Neural cell (in vitro differentiated cells): ENCODE measurements at regions not wholly inside any gene's neighbourhood (a gene's known extent, or its start where the extent isn't known, plus 50 kb on each side); places are given as distances from the start of the nearest gene placed in this dataset.

Experiments used
- H2AFZ ChIP-seq: fragments of 200-600, 300-800 bp; sonication (generic), shearing (Covaris generic); 2 replicates; pipeline ENCODE4 v1.6.0; 2014; ENCODE audit warnings: low read depth, mild to moderate bottlenecking, antibody characterized with exemption, low read length, moderate library complexity
- H3F3A ChIP-seq: fragments of 200-600 bp; shearing (Covaris generic); 2 replicates; pipeline ENCODE4 v1.6.1; 2016; ENCODE audit warnings: mild to moderate bottlenecking, moderate library complexity, mixed read lengths, antibody characterized with exemption, low read length; ENCODE audit not compliant: insufficient read depth, poor library complexity, severe bottlenecking
- H3K27ac ChIP-seq: fragments of 200-600, 300-800 bp; sonication (generic), shearing (Covaris generic); 2 replicates; pipeline ENCODE4 v1.5.1; 2014; ENCODE audit warnings: mild to moderate bottlenecking, low read length, moderate library complexity
- H3K27me3 ChIP-seq: fragments of 300-800, 200-600 bp; sonication (generic), shearing (Covaris generic); 2 replicates; pipeline ENCODE4 v1.6.0; 2014; ENCODE audit warnings: mild to moderate bottlenecking, low read depth, low read length, moderate library complexity; ENCODE audit not compliant: insufficient read depth
- H3K36me3 ChIP-seq: fragments of 300-800, 200-600 bp; sonication (generic), shearing (Covaris generic); 2 replicates; pipeline ENCODE4 v1.5.1; 2014; ENCODE audit warnings: mild to moderate bottlenecking, antibody characterized with exemption, low read length, moderate library complexity; ENCODE audit not compliant: insufficient read depth
- H3K4me2 ChIP-seq: fragments of 300-800, 200-600 bp; sonication (generic), shearing (Covaris generic); 2 replicates; pipeline ENCODE4 v1.6.0; 2014; ENCODE audit warnings: mild to moderate bottlenecking, low read length
- H3K4me3 ChIP-seq: fragments of 300-800, 200-600 bp; sonication (generic), shearing (Covaris generic); 2 replicates; pipeline ENCODE4 v1.5.1; 2014; ENCODE audit warnings: mild to moderate bottlenecking, low read length, moderate library complexity
- H3K79me2 ChIP-seq: fragments of 200-600 bp; shearing (Covaris generic); replicated peaks from 2 replicates; pipeline ENCODE4 v1.6.0; 2014; ENCODE audit warnings: mild to moderate bottlenecking, low read length, moderate library complexity; ENCODE audit not compliant: insufficient read depth
- H3K9ac ChIP-seq: fragments of 300-800, 200-600 bp; sonication (generic), shearing (Covaris generic); 2 replicates; pipeline ENCODE4 v1.6.1; 2016; ENCODE audit warnings: mild to moderate bottlenecking, low read length, mixed read lengths
- H3K9me2 ChIP-seq: fragments of 200-600 bp; shearing (Covaris generic); 2 replicates; pipeline ENCODE4 v1.6.1; 2016; ENCODE audit warnings: mild to moderate bottlenecking, low read length, mixed read lengths; ENCODE audit not compliant: insufficient read depth
- H3K9me3 ChIP-seq: fragments of 200-600, 300-800 bp; sonication (generic), shearing (Covaris generic); 2 replicates; pipeline ENCODE4 v1.6.1; 2016; ENCODE audit warnings: mild to moderate bottlenecking, mixed run types, low read length, moderate library complexity, mixed read lengths
- H4K20me1 ChIP-seq: fragments of 200-600 bp; shearing (Covaris generic); 2 replicates; pipeline ENCODE4 v1.6.1; 2016; ENCODE audit warnings: mild to moderate bottlenecking, mixed run types; ENCODE audit not compliant: insufficient read depth
- EP300 ChIP-seq: fragments of 450-650 bp; conservative IDR thresholded peaks from 2 replicates; pipeline ENCODE4 v1.6.1; 2014; ENCODE audit warnings: antibody characterized with exemption, mild to moderate bottlenecking, moderate library complexity; ENCODE audit not compliant: poor library complexity, severe bottlenecking
- EZH2 ChIP-seq: fragments of 200-600, 300-800 bp; shearing (Covaris generic), sonication (generic); IDR thresholded peaks from 2 replicates; pipeline ENCODE4 v1.6.1; 2014; ENCODE audit warnings: antibody characterized with exemption, low read length, borderline replicate concordance, mild to moderate bottlenecking; ENCODE audit not compliant: insufficient read depth, poor library complexity, severe bottlenecking
- MXI1 ChIP-seq: fragments of 450-650 bp; conservative IDR thresholded peaks from 2 replicates; pipeline ENCODE4 v1.6.1; 2014; ENCODE audit warnings: antibody characterized with exemption, mild to moderate bottlenecking; ENCODE audit not compliant: poor library complexity, severe bottlenecking
- POLR2AphosphoS5 ChIP-seq: IDR thresholded peaks from 2 replicates; pipeline ENCODE4 v1.6.1; 2012
- RAD21 ChIP-seq: fragments of 450-650 bp; conservative IDR thresholded peaks from 2 replicates; pipeline ENCODE4 v1.6.1; 2014; ENCODE audit warnings: antibody characterized with exemption, mild to moderate bottlenecking, moderate library complexity
- SMC3 ChIP-seq: fragments of 450-650 bp; conservative IDR thresholded peaks from 2 replicates; pipeline ENCODE4 v1.6.1; 2014; ENCODE audit warnings: antibody characterized with exemption, mild to moderate bottlenecking, moderate library complexity; ENCODE audit not compliant: poor library complexity
- TAF1 ChIP-seq: IDR thresholded peaks from 2 replicates; pipeline ENCODE4 v1.6.1; 2012; ENCODE audit warnings: low read depth
- TF ChIP-seq, protein P1 (sequence below): fragments of 450-650 bp; IDR thresholded peaks from 2 replicates; pipeline ENCODE4 v1.5.1; 2014; ENCODE audit warnings: antibody characterized with exemption, mild to moderate bottlenecking, moderate library complexity; ENCODE audit not compliant: poor library complexity, severe bottlenecking
- TF ChIP-seq, protein P2 (sequence below): IDR thresholded peaks from 2 replicates; pipeline ENCODE4 v1.6.1; 2012; ENCODE audit warnings: borderline replicate concordance

DNA sequence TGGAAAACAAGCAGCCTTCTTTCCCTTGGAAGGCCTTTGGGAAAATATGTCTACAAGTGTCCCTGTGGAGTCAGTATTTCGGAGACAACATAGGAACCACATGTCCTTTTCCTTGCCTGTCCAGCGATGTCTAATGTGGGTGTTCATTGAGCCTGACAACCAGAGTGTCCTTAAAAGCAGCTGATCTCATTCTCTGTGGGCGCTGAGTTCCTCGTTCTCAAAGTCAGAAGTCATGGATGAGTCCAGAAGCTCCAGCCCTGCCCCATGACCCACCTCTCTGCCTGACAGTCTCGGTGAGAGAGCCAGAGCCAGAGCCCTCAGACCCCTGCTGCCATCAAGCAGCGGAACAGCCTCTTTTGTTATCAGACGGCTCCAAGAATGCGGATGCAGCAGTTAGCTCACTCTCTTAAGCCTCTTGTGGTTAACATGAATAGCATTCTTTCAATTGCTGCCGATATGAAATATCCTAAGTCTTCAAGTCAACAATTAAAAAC lies 329.2 kb downstream of the TGFB2 start:
- Histone ChIP-seq H3K4me2 (no peak overlapping the region), H2AFZ (no peak overlapping the region), H3F3A (no peaks in the 10 kb centered on the region), H3K9me3 (no peaks in the 10 kb centered on the region), H3K9me2 (no peaks in the 10 kb centered on the region), H3K36me3 (no peaks in the 10 kb centered on the region), H3K79me2 (no peaks in the 10 kb centered on the region), H3K9ac (no peak overlapping the region), H3K27me3 (no peaks in the 10 kb centered on the region), H4K20me1 (no peaks in the 10 kb centered on the region), H3K27ac (no peak overlapping the region), H3K4me3 (no peak overlapping the region)
- TF ChIP-seq SMC3 = peak; percentile 26
- TF ChIP-seq, protein P1, sequence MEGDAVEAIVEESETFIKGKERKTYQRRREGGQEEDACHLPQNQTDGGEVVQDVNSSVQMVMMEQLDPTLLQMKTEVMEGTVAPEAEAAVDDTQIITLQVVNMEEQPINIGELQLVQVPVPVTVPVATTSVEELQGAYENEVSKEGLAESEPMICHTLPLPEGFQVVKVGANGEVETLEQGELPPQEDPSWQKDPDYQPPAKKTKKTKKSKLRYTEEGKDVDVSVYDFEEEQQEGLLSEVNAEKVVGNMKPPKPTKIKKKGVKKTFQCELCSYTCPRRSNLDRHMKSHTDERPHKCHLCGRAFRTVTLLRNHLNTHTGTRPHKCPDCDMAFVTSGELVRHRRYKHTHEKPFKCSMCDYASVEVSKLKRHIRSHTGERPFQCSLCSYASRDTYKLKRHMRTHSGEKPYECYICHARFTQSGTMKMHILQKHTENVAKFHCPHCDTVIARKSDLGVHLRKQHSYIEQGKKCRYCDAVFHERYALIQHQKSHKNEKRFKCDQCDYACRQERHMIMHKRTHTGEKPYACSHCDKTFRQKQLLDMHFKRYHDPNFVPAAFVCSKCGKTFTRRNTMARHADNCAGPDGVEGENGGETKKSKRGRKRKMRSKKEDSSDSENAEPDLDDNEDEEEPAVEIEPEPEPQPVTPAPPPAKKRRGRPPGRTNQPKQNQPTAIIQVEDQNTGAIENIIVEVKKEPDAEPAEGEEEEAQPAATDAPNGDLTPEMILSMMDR = no peak

DNA sequence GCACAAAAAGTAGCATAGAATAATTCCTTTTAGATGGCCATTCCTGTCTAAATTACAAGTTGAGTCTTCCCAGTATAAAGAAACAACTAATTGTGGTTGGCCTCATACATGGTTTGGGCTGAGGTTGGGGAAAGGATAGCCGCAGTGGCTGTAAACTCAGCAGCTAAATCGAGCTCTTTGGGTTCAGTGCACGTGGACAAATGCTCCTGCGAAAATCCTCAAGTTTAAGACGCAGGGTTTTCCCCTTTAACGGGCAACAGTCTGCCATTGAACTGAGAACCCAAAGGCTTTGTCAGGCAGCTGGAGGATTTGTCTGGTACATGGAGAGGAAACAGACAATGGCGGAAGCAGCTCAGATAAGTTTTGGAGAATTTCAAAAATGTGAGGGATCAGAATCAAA lies 331.9 kb downstream of the TGFB2 start:
- no peaks in the 10 kb centered on the region for H3K27me3 ChIP-seq
- no peak overlapping the region for H3K4me2 ChIP-seq
- H2AFZ ChIP-seq = no peak overlapping the region
- H3F3A ChIP-seq = no peaks in the 10 kb centered on the region
- no peaks in the 10 kb centered on the region for H3K9me2 ChIP-seq
- no peak overlapping the region for H3K9ac ChIP-seq
- H3K79me2 ChIP-seq = no peaks in the 10 kb centered on the region
- no peaks in the 10 kb centered on the region for H3K36me3 ChIP-seq
- H3K27ac ChIP-seq = no peak overlapping the region
- H4K20me1 ChIP-seq = no peaks in the 10 kb centered on the region
- TF ChIP-seq SMC3 (no peak), TAF1 (no peak), EZH2 (no peak), POLR2AphosphoS5 (no peak), MXI1 (no peak), RAD21 (no peak), EP300 (no peak)
- TF ChIP-seq, protein P2, sequence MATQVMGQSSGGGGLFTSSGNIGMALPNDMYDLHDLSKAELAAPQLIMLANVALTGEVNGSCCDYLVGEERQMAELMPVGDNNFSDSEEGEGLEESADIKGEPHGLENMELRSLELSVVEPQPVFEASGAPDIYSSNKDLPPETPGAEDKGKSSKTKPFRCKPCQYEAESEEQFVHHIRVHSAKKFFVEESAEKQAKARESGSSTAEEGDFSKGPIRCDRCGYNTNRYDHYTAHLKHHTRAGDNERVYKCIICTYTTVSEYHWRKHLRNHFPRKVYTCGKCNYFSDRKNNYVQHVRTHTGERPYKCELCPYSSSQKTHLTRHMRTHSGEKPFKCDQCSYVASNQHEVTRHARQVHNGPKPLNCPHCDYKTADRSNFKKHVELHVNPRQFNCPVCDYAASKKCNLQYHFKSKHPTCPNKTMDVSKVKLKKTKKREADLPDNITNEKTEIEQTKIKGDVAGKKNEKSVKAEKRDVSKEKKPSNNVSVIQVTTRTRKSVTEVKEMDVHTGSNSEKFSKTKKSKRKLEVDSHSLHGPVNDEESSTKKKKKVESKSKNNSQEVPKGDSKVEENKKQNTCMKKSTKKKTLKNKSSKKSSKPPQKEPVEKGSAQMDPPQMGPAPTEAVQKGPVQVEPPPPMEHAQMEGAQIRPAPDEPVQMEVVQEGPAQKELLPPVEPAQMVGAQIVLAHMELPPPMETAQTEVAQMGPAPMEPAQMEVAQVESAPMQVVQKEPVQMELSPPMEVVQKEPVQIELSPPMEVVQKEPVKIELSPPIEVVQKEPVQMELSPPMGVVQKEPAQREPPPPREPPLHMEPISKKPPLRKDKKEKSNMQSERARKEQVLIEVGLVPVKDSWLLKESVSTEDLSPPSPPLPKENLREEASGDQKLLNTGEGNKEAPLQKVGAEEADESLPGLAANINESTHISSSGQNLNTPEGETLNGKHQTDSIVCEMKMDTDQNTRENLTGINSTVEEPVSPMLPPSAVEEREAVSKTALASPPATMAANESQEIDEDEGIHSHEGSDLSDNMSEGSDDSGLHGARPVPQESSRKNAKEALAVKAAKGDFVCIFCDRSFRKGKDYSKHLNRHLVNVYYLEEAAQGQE = no peak
- TF ChIP-seq, protein P1 = no peak
- no peak overlapping the region for H3K4me3 ChIP-seq
- no peaks in the 10 kb centered on the region for H3K9me3 ChIP-seq
